WERI-Rb-1 (cell line): ENCODE measurements at regions not wholly inside any gene's neighbourhood (a gene's known extent, or its start where the extent isn't known, plus 50 kb on each side); places are given as distances from the start of the nearest gene placed in this dataset.

ENCODE experiments used
- DNase-seq: peaks from one replicate; pipeline ENCODE4 v3.0.0-alpha.2; 2020
- H3K27ac ChIP-seq: fragments of 250-450 bp; sonication (Bioruptor Pico); 2 replicates; pipeline ENCODE4 v1.5.1; 2020; ENCODE audit warnings: mild to moderate bottlenecking, moderate library complexity
- H3K27me3 ChIP-seq: fragments of 250-450 bp; sonication (Bioruptor Pico); 2 replicates; pipeline ENCODE4 v1.5.1; 2021; ENCODE audit warnings: mild to moderate bottlenecking, low read depth, moderate library complexity; ENCODE audit not compliant: insufficient read depth, severe bottlenecking
- H3K36me3 ChIP-seq: fragments of 250-450 bp; sonication (Bioruptor Pico); 2 replicates; pipeline ENCODE4 v1.5.1; 2020; ENCODE audit warnings: mild to moderate bottlenecking, moderate library complexity
- H3K4me3 ChIP-seq: 2 replicates; pipeline ENCODE4 v1.5.1; 2011; ENCODE audit warnings: low read depth, mild to moderate bottlenecking, control low read depth, low read length
- H3K9me3 ChIP-seq: fragments of 250-450 bp; sonication (Bioruptor Pico); 2 replicates; pipeline ENCODE4 v1.5.1; 2021; ENCODE audit warnings: mild to moderate bottlenecking, moderate library complexity; ENCODE audit not compliant: severe bottlenecking
- TF ChIP-seq, protein P1 (sequence below): IDR thresholded peaks from 2 replicates; pipeline ENCODE4 v1.5.1; 2011; ENCODE audit warnings: low read depth, mild to moderate bottlenecking, control low read depth, inconsistent platforms, low read length

DNA sequence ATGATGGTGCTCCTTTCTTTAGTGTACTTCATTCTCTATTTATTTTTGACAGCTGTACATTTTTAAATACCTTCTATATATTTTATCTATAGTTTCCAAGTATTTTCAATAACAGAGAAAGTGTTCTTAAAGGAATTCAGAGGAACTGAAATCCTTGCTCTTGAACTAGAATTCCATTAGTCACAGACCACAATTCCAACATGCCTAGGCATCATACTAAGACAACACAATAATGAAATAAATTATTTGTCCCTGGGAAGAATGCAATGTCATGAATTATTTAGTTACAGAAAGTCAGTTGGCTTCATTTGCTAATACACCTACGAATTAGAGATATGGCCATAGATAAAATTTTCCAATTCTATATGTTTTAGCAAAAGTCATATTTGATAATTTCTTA is 671.2 kb downstream of the EPHA7 start:
- TF ChIP-seq, protein P1, sequence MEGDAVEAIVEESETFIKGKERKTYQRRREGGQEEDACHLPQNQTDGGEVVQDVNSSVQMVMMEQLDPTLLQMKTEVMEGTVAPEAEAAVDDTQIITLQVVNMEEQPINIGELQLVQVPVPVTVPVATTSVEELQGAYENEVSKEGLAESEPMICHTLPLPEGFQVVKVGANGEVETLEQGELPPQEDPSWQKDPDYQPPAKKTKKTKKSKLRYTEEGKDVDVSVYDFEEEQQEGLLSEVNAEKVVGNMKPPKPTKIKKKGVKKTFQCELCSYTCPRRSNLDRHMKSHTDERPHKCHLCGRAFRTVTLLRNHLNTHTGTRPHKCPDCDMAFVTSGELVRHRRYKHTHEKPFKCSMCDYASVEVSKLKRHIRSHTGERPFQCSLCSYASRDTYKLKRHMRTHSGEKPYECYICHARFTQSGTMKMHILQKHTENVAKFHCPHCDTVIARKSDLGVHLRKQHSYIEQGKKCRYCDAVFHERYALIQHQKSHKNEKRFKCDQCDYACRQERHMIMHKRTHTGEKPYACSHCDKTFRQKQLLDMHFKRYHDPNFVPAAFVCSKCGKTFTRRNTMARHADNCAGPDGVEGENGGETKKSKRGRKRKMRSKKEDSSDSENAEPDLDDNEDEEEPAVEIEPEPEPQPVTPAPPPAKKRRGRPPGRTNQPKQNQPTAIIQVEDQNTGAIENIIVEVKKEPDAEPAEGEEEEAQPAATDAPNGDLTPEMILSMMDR = no peak
- H3K4me3 ChIP-seq = no peak overlapping the region
- no peaks in the 10 kb centered on the region for H3K36me3 ChIP-seq
- no peak overlapping the region for H3K27ac ChIP-seq
- no peaks in the 10 kb centered on the region for H3K27me3 ChIP-seq
- DNase-seq = no peak
- H3K9me3 ChIP-seq = no peaks in the 10 kb centered on the region

GRCh38 chr6:92737983-92738382 is 681.4 kb downstream of the EPHA7 start:
- Histone ChIP-seq H3K4me3 (no peak overlapping the region), H3K9me3 (peaks cover 4% of the 10 kb centered on the region), H3K36me3 (no peaks in the 10 kb centered on the region), H3K27ac (no peak overlapping the region), H3K27me3 (no peaks in the 10 kb centered on the region)
- TF ChIP-seq, protein P1 = no peak
- DNase-seq = no peak

- no peak for DNase-seq
- Histone ChIP-seq H3K36me3 (no peaks in the 10 kb centered on the region), H3K27me3 (no peaks in the 10 kb centered on the region), H3K9me3 (peaks cover 2% of the 10 kb centered on the region), H3K4me3 (no peak overlapping the region), H3K27ac (no peak overlapping the region)
- TF ChIP-seq, protein P1 = no peak
Observed at GRCh38 chr6:92723390-92723931, 695.9 kb downstream of the EPHA7 start.

DNA sequence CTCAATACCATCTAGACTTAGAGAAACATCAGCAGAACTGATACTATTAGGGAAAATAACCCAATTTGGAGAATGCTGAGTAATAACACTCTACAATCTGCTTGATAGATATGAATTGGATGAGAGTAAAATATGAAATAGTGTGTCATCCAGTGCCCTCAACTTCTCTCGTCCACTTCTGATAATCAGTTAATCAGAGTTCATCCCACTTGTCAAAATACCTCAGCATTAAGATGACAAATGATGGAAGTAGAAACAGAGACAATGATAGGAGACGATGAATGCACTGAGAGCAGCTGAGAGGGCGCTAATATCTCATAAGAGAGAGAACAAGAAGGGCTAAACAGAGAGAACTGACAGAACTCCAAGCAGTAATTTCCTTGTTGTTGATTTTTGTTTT is 699.6 kb downstream of the EPHA7 start:
- DNase-seq = no peak

GRCh38 chr6:92716638-92717037 is 702.7 kb downstream of the EPHA7 start:
- Histone ChIP-seq H3K4me3 (no peak overlapping the region), H3K27me3 (no peaks in the 10 kb centered on the region), H3K9me3 (peaks cover 2% of the 10 kb centered on the region), H3K27ac (no peak overlapping the region), H3K36me3 (no peaks in the 10 kb centered on the region)
- DNase-seq = no peak
- TF ChIP-seq, protein P1 = no peak

More for the DNA sequence above, 699.6 kb downstream of the EPHA7 start:
- Histone ChIP-seq H3K27ac (no peak overlapping the region), H3K27me3 (no peaks in the 10 kb centered on the region), H3K36me3 (no peaks in the 10 kb centered on the region), H3K4me3 (no peak overlapping the region), H3K9me3 (peaks cover 2% of the 10 kb centered on the region)
- TF ChIP-seq, protein P1 = no peak

DNA sequence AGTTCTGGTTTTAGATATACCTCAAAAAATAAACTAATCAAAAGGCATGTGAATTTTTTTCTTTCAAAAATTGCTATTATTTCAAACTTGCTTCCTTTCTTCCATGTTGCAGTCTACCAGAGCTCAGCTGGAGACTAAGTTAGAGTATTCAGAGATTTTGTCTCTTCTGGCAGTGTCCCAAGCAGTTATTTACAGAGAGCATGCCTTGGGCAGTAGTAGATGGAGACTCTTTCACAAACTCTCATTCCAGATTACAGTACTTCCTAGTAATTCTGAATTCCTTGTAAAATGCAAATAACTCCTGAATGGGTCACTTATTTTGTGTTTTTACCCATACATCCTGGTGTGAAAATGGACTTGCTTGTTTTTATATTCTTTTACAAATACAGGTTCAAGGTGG is 703.4 kb downstream of the EPHA7 start:
- no peak overlapping the region for H3K27ac ChIP-seq
- peaks cover 2% of the 10 kb centered on the region for H3K9me3 ChIP-seq
- no peak for DNase-seq
- H3K36me3 ChIP-seq = no peaks in the 10 kb centered on the region
- H3K27me3 ChIP-seq = no peaks in the 10 kb centered on the region
- TF ChIP-seq, protein P1 = no peak
- H3K4me3 ChIP-seq = no peak overlapping the region
